ENCODE measurements at regions not wholly inside any gene's neighbourhood (a gene's known extent, or its start where the extent isn't known, plus 50 kb on each side); places are given as distances from the start of the nearest gene placed in this dataset.
"Not testable (repeated sequence)": the region's sequence is repeated elsewhere in the genome, so short reads cannot be mapped to it uniquely, and the experiment has no call there.

GRCh38 chr20:24418731-24419130, 50.7 kb upstream of the SYNDIG1 start:
- no peak for DNase-seq

- no peak for DNase-seq
Observed at GRCh38 chr20:24417485-24417884, 51.9 kb upstream of the SYNDIG1 start.

- not testable (repeated sequence) for DNase-seq
Observed at GRCh38 chr20:24415444-24415843, 54.0 kb upstream of the SYNDIG1 start.

- no peak for DNase-seq
Observed at GRCh38 chr20:24411834-24412216, 57.6 kb upstream of the SYNDIG1 start.

GRCh38 chr20:24411003-24411833, 58.2 kb upstream of the SYNDIG1 start:
- no peak for DNase-seq

- DNase-seq, result no peak
Observed at GRCh38 chr20:24407151-24407550, 62.3 kb upstream of the SYNDIG1 start.

- DNase-seq, result no peak
Observed at GRCh38 chr20:24406750-24407149, 62.7 kb upstream of the SYNDIG1 start.

- DNase-seq, result no peak
Observed at GRCh38 chr20:24406251-24406650, 63.2 kb upstream of the SYNDIG1 start.

- no peak for DNase-seq
Observed at GRCh38 chr20:24405810-24406209, 63.6 kb upstream of the SYNDIG1 start.

GRCh38 chr20:24403406-24403805, 66.0 kb upstream of the SYNDIG1 start:
- no peak for DNase-seq

- DNase-seq, result no peak
Observed at GRCh38 chr20:24402188-24402587, 67.2 kb upstream of the SYNDIG1 start.

- DNase-seq, result no peak
Observed at GRCh38 chr20:24395151-24395550, 74.3 kb upstream of the SYNDIG1 start.

- DNase-seq, result no peak
Observed at GRCh38 chr20:24393903-24394302, 75.5 kb upstream of the SYNDIG1 start.

- no peak for DNase-seq
Observed at GRCh38 chr20:24392612-24393011, 76.8 kb upstream of the SYNDIG1 start.

GRCh38 chr20:24389686-24390085, 79.7 kb upstream of the SYNDIG1 start:
- no peak for DNase-seq

- DNase-seq, result no peak
Observed at GRCh38 chr20:24388828-24389380, 80.5 kb upstream of the SYNDIG1 start.

GRCh38 chr20:24385547-24385946, 83.9 kb upstream of the SYNDIG1 start:
- DNase-seq, result no peak

- DNase-seq, result no peak
Observed at GRCh38 chr20:24384865-24385264, 84.6 kb upstream of the SYNDIG1 start.

- DNase-seq, result peak; percentile 63
Observed at GRCh38 chr20:24382743-24383142, 86.7 kb upstream of the SYNDIG1 start.

- DNase-seq, result no peak
Observed at GRCh38 chr20:24382331-24382730, 87.1 kb upstream of the SYNDIG1 start.

GRCh38 chr20:24381886-24382285, 87.5 kb upstream of the SYNDIG1 start:
- no peak for DNase-seq

GRCh38 chr20:24379484-24379927, 89.9 kb upstream of the SYNDIG1 start:
- no peak for DNase-seq

- no peak for DNase-seq
Observed at GRCh38 chr20:24378661-24379483, 90.6 kb upstream of the SYNDIG1 start.
